ENCODE measurements at regions not wholly inside any gene's neighbourhood (a gene's known extent, or its start where the extent isn't known, plus 50 kb on each side); places are given as distances from the start of the nearest gene placed in this dataset.

GRCh38 chr15:47640901-47641300, 76.4 kb upstream of the SEMA6D start:
- DNase-seq (ENCODE audit: low read depth), result no peak
- no peak for TF ChIP-seq CTCF (conservative IDR thresholded peaks at IDR 0.05; ENCODE audit: low read length)
- H3K4me3 ChIP-seq (ENCODE audit: low read length), result no peak overlapping the region

DNA sequence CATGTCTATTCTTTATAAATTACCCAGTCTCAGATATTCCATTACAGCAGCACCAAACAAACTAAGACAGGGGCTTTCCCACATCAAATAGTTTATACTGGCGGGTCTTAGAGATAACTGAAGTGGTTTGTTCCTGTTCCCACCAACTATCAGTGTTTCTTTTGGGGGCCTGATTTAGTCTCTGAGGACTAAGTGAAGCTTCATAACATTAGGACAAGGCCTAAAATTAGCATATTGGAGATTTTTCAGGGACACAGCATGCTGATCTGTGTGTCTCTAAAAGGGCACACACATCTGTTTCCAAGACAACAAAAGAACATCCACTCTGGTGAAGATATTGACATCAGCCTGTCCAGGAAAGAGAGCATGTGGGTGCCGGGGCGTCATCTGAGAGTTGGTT, 72.6 kb upstream of the SEMA6D start:
- TF ChIP-seq CTCF (conservative IDR thresholded peaks at IDR 0.05; ENCODE audit: low read length), result no peak
- no peak overlapping the region for H3K4me3 ChIP-seq (ENCODE audit: low read length)
- DNase-seq (ENCODE audit: low read depth), result no peak

- DNase-seq (ENCODE audit: low read depth), result no peak
- TF ChIP-seq CTCF (conservative IDR thresholded peaks at IDR 0.05; ENCODE audit: low read length), result no peak
- no peak overlapping the region for H3K4me3 ChIP-seq (ENCODE audit: low read length)
These were observed 66.7 kb upstream of the SEMA6D start for GRCh38 chr15:47650564-47650963.

GRCh38 chr15:47652328-47652727, 65.0 kb upstream of the SEMA6D start:
- H3K4me3 ChIP-seq (ENCODE audit: low read length), result no peak overlapping the region
- DNase-seq (ENCODE audit: low read depth), result no peak
- TF ChIP-seq CTCF (conservative IDR thresholded peaks at IDR 0.05; ENCODE audit: low read length), result no peak

- no peak for TF ChIP-seq CTCF (conservative IDR thresholded peaks at IDR 0.05; ENCODE audit: low read length)
- DNase-seq (ENCODE audit: low read depth), result no peak
- no peak overlapping the region for H3K4me3 ChIP-seq (ENCODE audit: low read length)
These were observed 64.5 kb upstream of the SEMA6D start for GRCh38 chr15:47652844-47653243.

DNA sequence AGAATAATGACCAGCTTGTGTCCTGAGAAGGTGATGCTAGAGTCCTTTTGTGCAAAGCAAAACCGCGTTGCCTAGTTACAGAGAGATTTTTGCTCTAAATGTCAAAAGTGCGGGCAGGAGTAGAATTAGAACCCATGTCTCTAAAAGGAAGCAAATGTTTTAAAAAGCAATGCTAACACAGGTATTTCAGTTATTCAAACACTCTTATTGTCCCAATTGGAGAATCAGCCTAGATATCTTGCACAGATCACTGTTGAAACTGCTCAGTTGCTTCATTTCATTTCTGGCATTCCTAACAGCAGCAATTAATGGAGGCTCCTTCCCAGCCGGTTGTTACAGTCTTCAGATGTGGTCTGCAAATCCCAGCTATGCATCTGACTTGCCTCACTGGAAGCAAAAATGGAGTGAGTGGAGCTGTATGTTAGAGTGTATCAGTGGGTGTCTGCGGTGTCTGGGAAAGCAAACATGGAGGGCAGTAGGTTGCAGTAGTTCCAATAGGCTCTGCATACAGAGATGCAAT, 55.6 kb upstream of the SEMA6D start:
- no peak overlapping the region for H3K4me3 ChIP-seq (ENCODE audit: low read length)
- TF ChIP-seq CTCF (conservative IDR thresholded peaks at IDR 0.05; ENCODE audit: low read length), result no peak
- peak; percentile 20 for DNase-seq (ENCODE audit: low read depth)

- no peak overlapping the region for H3K4me3 ChIP-seq (ENCODE audit: low read length)
- TF ChIP-seq CTCF (conservative IDR thresholded peaks at IDR 0.05; ENCODE audit: low read length), result no peak
- DNase-seq (ENCODE audit: low read depth), result no peak
These were observed 54.2 kb upstream of the SEMA6D start for GRCh38 chr15:47663101-47663500.
